H9 (cell line): ENCODE measurements at regions not wholly inside any gene's neighbourhood (a gene's known extent, or its start where the extent isn't known, plus 50 kb on each side); places are given as distances from the start of the nearest gene placed in this dataset.

ENCODE experiments used
- DNase-seq: peaks from one replicate; pipeline ENCODE4 v3.0.0-alpha.2; 2017
- H2AFZ ChIP-seq: one replicate; pipeline ENCODE4 v1.6.1; 2013; ENCODE audit warnings: mild to moderate bottlenecking, low read length, control low read depth, moderate library complexity
- H2AK5ac ChIP-seq: 2 replicates; pipeline ENCODE4 v1.6.1; 2013; ENCODE audit warnings: low read length, control low read depth, mixed read lengths; ENCODE audit not compliant: insufficient read length
- H2BK120ac ChIP-seq: one replicate; pipeline ENCODE4 v1.6.1; 2013; ENCODE audit warnings: low read depth, mild to moderate bottlenecking, low read length, control low read depth, inconsistent platforms; ENCODE audit not compliant: poor library complexity, severe bottlenecking
- H2BK12ac ChIP-seq: 2 replicates; pipeline ENCODE4 v1.6.1; 2013; ENCODE audit warnings: low read length, control low read depth, mixed read lengths, low read depth; ENCODE audit not compliant: insufficient read length
- H2BK15ac ChIP-seq: 2 replicates; pipeline ENCODE4 v1.6.1; 2013; ENCODE audit warnings: low read depth, low read length, control low read depth
- H2BK20ac ChIP-seq: one replicate; pipeline ENCODE4 v1.6.1; 2013; ENCODE audit warnings: low read depth, mild to moderate bottlenecking, low read length, control low read depth, inconsistent platforms; ENCODE audit not compliant: poor library complexity, severe bottlenecking
- H2BK5ac ChIP-seq: 2 replicates; pipeline ENCODE4 v1.6.1; 2013; ENCODE audit warnings: low read length, control low read depth, mixed read lengths; ENCODE audit not compliant: insufficient read length
- H3K14ac ChIP-seq: 2 replicates; pipeline ENCODE4 v1.6.1; 2013; ENCODE audit warnings: low read length, control low read depth; ENCODE audit not compliant: insufficient read depth
- H3K18ac ChIP-seq: 2 replicates; pipeline ENCODE4 v1.6.1; 2013; ENCODE audit warnings: low read depth, mild to moderate bottlenecking, mixed read lengths, low read length, control low read depth; ENCODE audit not compliant: insufficient read length
- H3K23ac ChIP-seq: 2 replicates; pipeline ENCODE4 v1.6.1; 2013; ENCODE audit warnings: low read length, control low read depth, mixed read lengths, low read depth; ENCODE audit not compliant: insufficient read length
- H3K23me2 ChIP-seq: 2 replicates; pipeline ENCODE4 v1.6.1; 2013; ENCODE audit warnings: low read depth, mild to moderate bottlenecking, mixed read lengths, low read length, control low read depth; ENCODE audit not compliant: insufficient read length, poor library complexity, severe bottlenecking
- H3K27ac ChIP-seq: 2 replicates; pipeline ENCODE4 v1.5.1; 2013; ENCODE audit warnings: low read length, control low read depth, mixed read lengths, low read depth; ENCODE audit not compliant: insufficient read length
- H3K27me3 ChIP-seq: 2 replicates; pipeline ENCODE4 v1.6.1; 2013; ENCODE audit warnings: low read length, control low read depth, inconsistent platforms; ENCODE audit not compliant: insufficient read depth
- H3K4ac ChIP-seq: 2 replicates; pipeline ENCODE4 v1.6.1; 2013; ENCODE audit warnings: low read depth, mild to moderate bottlenecking, control low read depth, inconsistent platforms, low read length, moderate library complexity
- H3K4me1 ChIP-seq: 2 replicates; pipeline ENCODE4 v1.6.1; 2013; ENCODE audit warnings: low read length, control low read depth, inconsistent platforms; ENCODE audit not compliant: insufficient read depth
- H3K4me2 ChIP-seq: 2 replicates; pipeline ENCODE4 v1.6.1; 2013; ENCODE audit warnings: low read length, control low read depth, mixed read lengths; ENCODE audit not compliant: insufficient read length, insufficient read depth
- H3K56ac ChIP-seq: 2 replicates; pipeline ENCODE4 v1.6.1; 2013; ENCODE audit warnings: low read depth, mild to moderate bottlenecking, mixed read lengths, low read length, control low read depth; ENCODE audit not compliant: insufficient read length
- H3K79me1 ChIP-seq: 2 replicates; pipeline ENCODE4 v1.6.1; 2013; ENCODE audit warnings: low read depth, mild to moderate bottlenecking, moderate library complexity, low read length, control low read depth, inconsistent platforms; ENCODE audit not compliant: insufficient read depth, poor library complexity, severe bottlenecking
- H3K79me2 ChIP-seq: 2 replicates; pipeline ENCODE4 v1.6.1; 2013; ENCODE audit warnings: low read length, control low read depth, inconsistent platforms; ENCODE audit not compliant: insufficient read depth
- H3K9ac ChIP-seq: 2 replicates; pipeline ENCODE4 v1.6.1; 2013; ENCODE audit warnings: low read length, control low read depth, mixed read lengths; ENCODE audit not compliant: insufficient read length; ENCODE audit errors: extremely low read depth
- H3K9me3 ChIP-seq: one replicate; pipeline ENCODE4 v1.6.1; 2013; ENCODE audit warnings: low read depth, low read length, inconsistent platforms; ENCODE audit not compliant: control insufficient read depth
- H3T11ph ChIP-seq: one replicate; pipeline ENCODE4 v1.6.1; 2013; ENCODE audit warnings: mild to moderate bottlenecking, low read length, control low read depth, inconsistent platforms
- H4K20me1 ChIP-seq: one replicate; pipeline ENCODE4 v1.6.1; 2013; ENCODE audit not compliant: control insufficient read depth, insufficient read length, insufficient read depth
- H4K5ac ChIP-seq: 2 replicates; pipeline ENCODE4 v1.6.1; 2013; ENCODE audit warnings: low read depth, mild to moderate bottlenecking, mixed read lengths, low read length, control low read depth; ENCODE audit not compliant: insufficient read length
- H4K8ac ChIP-seq: replicated peaks from 2 replicates; pipeline ENCODE4 v1.6.1; 2013; ENCODE audit warnings: low read length, control low read depth, mixed read lengths, low read depth; ENCODE audit not compliant: insufficient read length
- H4K91ac ChIP-seq: 2 replicates; pipeline ENCODE4 v1.6.1; 2013; ENCODE audit warnings: low read depth, mild to moderate bottlenecking, moderate library complexity, mixed read lengths, low read length, control low read depth; ENCODE audit not compliant: insufficient read length
- H3K27ac Mint-ChIP-seq, 3 experiments: 2 replicates in 2 of 3; 3 replicates in 1 of 3; pipeline ENCODE4 v1.8.0; 2020 to 2021; ENCODE audit warnings: mixed read lengths in 3 of 3, mild to moderate bottlenecking in 1 of 3, moderate library complexity in 1 of 3
- H3K27me3 Mint-ChIP-seq: 2 replicates; pipeline ENCODE4 v1.8.0; 2021; ENCODE audit warnings: low read depth, mild to moderate bottlenecking, moderate library complexity, mixed read lengths
- H3K36me3 Mint-ChIP-seq, 3 experiments: 2 replicates in 2 of 3; 3 replicates in 1 of 3; pipeline ENCODE4 v1.8.0; 2020 to 2021; ENCODE audit warnings: low read depth in 3 of 3, mixed read lengths in 3 of 3; ENCODE audit not compliant: insufficient read depth in 1 of 3
- H3K4me1 Mint-ChIP-seq, 2 experiments: 2 replicates each; pipeline ENCODE4 v1.8.0; 2020; ENCODE audit warnings: mixed read lengths in 2 of 2
- H3K4me3 Mint-ChIP-seq, 2 experiments: 2 replicates in 1 of 2; 3 replicates in 1 of 2; pipeline ENCODE4 v1.8.0; 2020 to 2021; ENCODE audit warnings: mild to moderate bottlenecking in 2 of 2, mixed read lengths in 2 of 2, moderate library complexity in 1 of 2
- H3K9me3 Mint-ChIP-seq, 2 experiments: 2 replicates in 1 of 2; 3 replicates in 1 of 2; pipeline ENCODE4 v1.8.0; 2020; ENCODE audit warnings: mild to moderate bottlenecking in 2 of 2, mixed read lengths in 2 of 2, moderate library complexity in 1 of 2
- CTCF ChIP-seq: fragments of 200-600 bp; sonication (generic); conservative IDR thresholded peaks from 3 replicates; pipeline ENCODE4 v1.8.0; 2021; ENCODE audit warnings: antibody characterized with exemption, mild to moderate bottlenecking
- WGBS: extraction: QIAGEN DNeasy Blood & Tissue Kit; methylation state at CpG from one replicate; pipeline ENCODE4 v1.1.7; 2013; ENCODE audit warnings: missing lambda C conversion rate, low lambda C conversion rate, mixed read lengths; ENCODE audit not compliant: insufficient read length; ENCODE audit errors: extremely low coverage; 5-methylcytosine and 5-hydroxymethylcytosine counted together

- Histone ChIP-seq H3K18ac (no peak overlapping the region), H3T11ph (no peak overlapping the region), H4K91ac (no peak overlapping the region), H3K23ac (no peak overlapping the region), H3K79me1 (no peaks in the 10 kb centered on the region), H3K9ac (no peak overlapping the region), H4K5ac (no peak overlapping the region), H3K56ac (no peak overlapping the region), H2BK5ac (no peak overlapping the region), H3K14ac (no peak overlapping the region), H2BK120ac (no peak overlapping the region), H3K27me3 (no peaks in the 10 kb centered on the region), H4K8ac (no peak overlapping the region), H2BK15ac (no peak overlapping the region), H2BK12ac (no peak overlapping the region), H3K23me2 (no peaks in the 10 kb centered on the region), H3K27ac (no peak overlapping the region), H4K20me1 (no peaks in the 10 kb centered on the region), H3K9me3 (no peaks in the 10 kb centered on the region), H2AK5ac (no peak overlapping the region), H3K4ac (no peak overlapping the region), H3K4me2 (no peak overlapping the region), H2AFZ (no peak overlapping the region), H3K4me1 (no peaks in the 10 kb centered on the region), H3K79me2 (no peaks in the 10 kb centered on the region), H2BK20ac (no peak overlapping the region)
- WGBS: no CpG with 5 or more reads among the region's 2 CpGs
- DNase-seq: no peak
- no peak overlapping the region for H3K4me3 Mint-ChIP-seq
- H3K9me3 Mint-ChIP-seq: peaks cover 37 to 41% of the 10 kb centered on the region in 2 experiments
- H3K27ac Mint-ChIP-seq: no peak overlapping the region
- H3K4me1 Mint-ChIP-seq: no peaks in the 10 kb centered on the region
- H3K27me3 Mint-ChIP-seq: no peaks in the 10 kb centered on the region; the same call in 1 of the 2 replicates
- TF ChIP-seq CTCF: no peak
- H3K36me3 Mint-ChIP-seq: peaks cover 25 to 48% (median 34%) of the 10 kb centered on the region in 3 experiments
Observed at GRCh38 chr10:57775250-57775649, 492.4 kb downstream of the IPMK start.
